B cell (primary cell): ENCODE measurements at regions not wholly inside any gene's neighbourhood (a gene's known extent, or its start where the extent isn't known, plus 50 kb on each side); places are given as distances from the start of the nearest gene placed in this dataset.

Source experiments
- ATAC-seq: fragments of 200-7000 bp; cut with Tn5 transposase; one replicate; pipeline ENCODE4 v1.10.0; 2021; ENCODE audit warnings: low read depth, mild to moderate bottlenecking, moderate number of reproducible peaks, moderate library complexity
- CTCF ChIA-PET: fragments of 350-600 bp; sonication (Branson Sonifier 250); formaldehyde crosslinking; loops from one replicate; lab custom pipeline; 2021; ENCODE audit warnings: antibody characterized with exemption, inconsistent platforms; lab: Charles Lee
- POLR2A ChIA-PET: fragments of 350-600 bp; sonication (Branson Sonifier 250); formaldehyde crosslinking; loops from one replicate; lab custom pipeline; 2021; ENCODE audit warnings: antibody characterized with exemption; lab: Charles Lee
- DNase-seq: peaks from one replicate; pipeline ENCODE4 v3.0.0; 2013
- H2AFZ ChIP-seq: 2 replicates; pipeline ENCODE4 v1.6.1; 2012; ENCODE audit warnings: mild to moderate bottlenecking, low read depth, low read length; ENCODE audit not compliant: insufficient read depth, poor library complexity, severe bottlenecking
- H3K27ac ChIP-seq, 2 donors: 1 replicate in 1 of 2; 2 replicates in 1 of 2; pipeline ENCODE4 v1.5.1; 2012 to 2013; ENCODE audit warnings: low read length in 2 of 2, mild to moderate bottlenecking in 2 of 2, moderate library complexity in 1 of 2
- H3K27me3 ChIP-seq, 4 experiments: fragments of 200-600 bp in 1 of 4; sonication (generic) in 1 of 4; replicated peaks in 1 of 4; 1 replicate in 2 of 4; 2 replicates in 2 of 4; pipeline versions ENCODE4 v1.6.1 to v1.7.0; 2013 to 2016; ENCODE audit warnings: low read length in 3 of 4, mild to moderate bottlenecking in 2 of 4, mixed read lengths in 1 of 4, moderate library complexity in 1 of 4; ENCODE audit not compliant: insufficient read depth in 4 of 4, control insufficient read depth in 3 of 4; ENCODE audit errors: control extremely low read depth in 1 of 4
- H3K36me3 ChIP-seq, 2 experiments: replicated peaks in 1 of 2; 1 replicate in 1 of 2; 2 replicates in 1 of 2; pipeline versions ENCODE4 v1.6.1 to v1.7.1; 2013; ENCODE audit warnings: low read length in 1 of 2; ENCODE audit not compliant: insufficient read depth in 2 of 2, control insufficient read depth in 1 of 2; ENCODE audit errors: control extremely low read depth in 1 of 2, extremely low read depth in 1 of 2
- H3K4me1 ChIP-seq, 2 donors: fragments of 200-600 bp in 1 of 2; sonication (generic) in 1 of 2; 1 replicate in 1 of 2; 2 replicates in 1 of 2; pipeline versions ENCODE4 v1.5.1 to v1.6.1; 2013 to 2017; ENCODE audit warnings: low read length in 2 of 2; ENCODE audit not compliant: control insufficient read depth in 2 of 2, insufficient read depth in 2 of 2
- H3K4me2 ChIP-seq: replicated peaks from 2 replicates; pipeline ENCODE3; 2012; ENCODE audit warnings: mild to moderate bottlenecking, low read depth, low read length; ENCODE audit not compliant: poor library complexity, severe bottlenecking
- H3K4me3 ChIP-seq, 5 experiments: fragments of 200-600 bp in 1 of 5; sonication (generic) in 1 of 5; 1 replicate in 3 of 5; 2 replicates in 2 of 5; pipeline versions ENCODE4 v1.5.1 to v1.7.0; 2011 to 2016; ENCODE audit warnings: low read length in 4 of 5, mild to moderate bottlenecking in 4 of 5, low read depth in 2 of 5, control low read depth in 1 of 5, moderate library complexity in 1 of 5; ENCODE audit not compliant: insufficient read depth in 1 of 5; ENCODE audit errors: control extremely low read depth in 1 of 5, extremely low read depth in 1 of 5
- H3K79me2 ChIP-seq: fragments of 200-600 bp; sonication (generic); one replicate; pipeline ENCODE4 v1.6.0; 2016; ENCODE audit warnings: low read length; ENCODE audit not compliant: control insufficient read depth, insufficient read depth
- H3K9ac ChIP-seq: fragments of 200-600 bp; sonication (generic); 2 replicates; pipeline ENCODE4 v1.6.1; 2017; ENCODE audit warnings: mild to moderate bottlenecking, low read length, moderate library complexity
- H3K9me3 ChIP-seq, 3 donors: one replicate each; pipeline versions ENCODE4 v1.6.1 to v1.7.1; 2013; ENCODE audit warnings: low read length in 2 of 3; ENCODE audit not compliant: control insufficient read depth in 2 of 3, insufficient read depth in 1 of 3; ENCODE audit errors: control extremely low read depth in 1 of 3
- H4K20me1 ChIP-seq: 2 replicates; pipeline ENCODE4 v1.6.0; 2012; ENCODE audit warnings: mild to moderate bottlenecking, low read length; ENCODE audit not compliant: insufficient read depth, control insufficient read depth, poor library complexity, severe bottlenecking
- H3K27ac Mint-ChIP-seq: one replicate; pipeline ENCODE4 v1.8.0; 2021; ENCODE audit warnings: mixed read lengths
- H3K27me3 Mint-ChIP-seq: one replicate; pipeline ENCODE4 v1.8.0; 2021; ENCODE audit warnings: mixed read lengths
- H3K4me1 Mint-ChIP-seq: one replicate; pipeline ENCODE4 v1.8.0; 2021; ENCODE audit warnings: mixed read lengths
- H3K4me3 Mint-ChIP-seq: one replicate; pipeline ENCODE4 v1.8.0; 2021; ENCODE audit warnings: mixed read lengths
- H3K9me3 Mint-ChIP-seq: one replicate; pipeline ENCODE4 v1.8.0; 2022; ENCODE audit warnings: mixed read lengths; ENCODE audit not compliant: insufficient read depth
- EZH2 ChIP-seq: IDR thresholded peaks from 2 replicates; pipeline ENCODE4 v1.6.1; 2012; ENCODE audit warnings: borderline replicate concordance, low read depth, mild to moderate bottlenecking, moderate library complexity, low read length; ENCODE audit not compliant: insufficient read depth, poor library complexity, severe bottlenecking
- WGBS: methylation state at CpG from one replicate; pipeline ENCODE4 v1.1.5; 2013; ENCODE audit warnings: missing lambda C conversion rate; ENCODE audit not compliant: insufficient coverage; 5-methylcytosine and 5-hydroxymethylcytosine counted together
- intact Hi-C: fragments of 100-400 bp; cut with micrococcal nuclease; formaldehyde crosslinking; loops from one replicate; pipeline ENCODE4 v1.10.0; 2022
- TF ChIP-seq, protein P1 (sequence below): fragments of 200-600 bp; IDR thresholded peaks from one replicate; pipeline ENCODE4 v1.8.0; 2022; ENCODE audit warnings: antibody characterized with exemption, mild to moderate bottlenecking

DNA sequence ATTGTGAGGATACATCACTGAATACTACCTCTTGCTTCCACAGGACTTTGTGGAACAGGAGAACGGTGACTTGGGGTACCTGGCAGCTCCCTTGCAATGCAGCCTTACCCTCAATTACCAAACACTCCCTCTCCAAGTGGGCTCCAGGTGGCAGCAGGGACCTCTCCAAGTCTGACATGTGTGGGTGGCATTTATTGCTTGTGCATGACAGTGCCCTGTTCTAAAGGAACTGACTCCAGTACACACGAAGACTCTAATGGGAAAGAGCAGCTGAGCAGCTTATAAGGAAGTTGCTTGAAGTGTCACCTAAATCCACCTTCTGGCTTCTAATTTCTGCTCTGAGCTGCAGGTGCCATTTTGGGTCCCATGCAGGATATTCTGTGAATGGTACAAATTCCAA lies 174.1 kb upstream of the SLCO3A1 start:
- Mint-ChIP-seq H3K4me3 (no peak overlapping the region), H3K27ac (no peak overlapping the region), H3K4me1 (no peaks in the 10 kb centered on the region), H3K27me3 (peaks cover 6% of the 10 kb centered on the region), H3K9me3 (peaks cover 5% of the 10 kb centered on the region)
- Histone ChIP-seq H3K27ac (no peak overlapping the region), H3K4me3 (no peak overlapping the region), H3K4me2 (no peak overlapping the region), H3K4me1 (no peaks in the 10 kb centered on the region), H2AFZ (no peak overlapping the region), H3K36me3 (no peaks in the 10 kb centered on the region), H3K79me2 (no peaks in the 10 kb centered on the region), H3K9me3 (peaks cover 0 to 1% (median 0%) of the 10 kb centered on the region in 3 donors), H3K9ac (no peak overlapping the region), H3K27me3 (no peaks in the 10 kb centered on the region), H4K20me1 (no peaks in the 10 kb centered on the region)
- no peak for DNase-seq
- TF ChIP-seq, protein P1, sequence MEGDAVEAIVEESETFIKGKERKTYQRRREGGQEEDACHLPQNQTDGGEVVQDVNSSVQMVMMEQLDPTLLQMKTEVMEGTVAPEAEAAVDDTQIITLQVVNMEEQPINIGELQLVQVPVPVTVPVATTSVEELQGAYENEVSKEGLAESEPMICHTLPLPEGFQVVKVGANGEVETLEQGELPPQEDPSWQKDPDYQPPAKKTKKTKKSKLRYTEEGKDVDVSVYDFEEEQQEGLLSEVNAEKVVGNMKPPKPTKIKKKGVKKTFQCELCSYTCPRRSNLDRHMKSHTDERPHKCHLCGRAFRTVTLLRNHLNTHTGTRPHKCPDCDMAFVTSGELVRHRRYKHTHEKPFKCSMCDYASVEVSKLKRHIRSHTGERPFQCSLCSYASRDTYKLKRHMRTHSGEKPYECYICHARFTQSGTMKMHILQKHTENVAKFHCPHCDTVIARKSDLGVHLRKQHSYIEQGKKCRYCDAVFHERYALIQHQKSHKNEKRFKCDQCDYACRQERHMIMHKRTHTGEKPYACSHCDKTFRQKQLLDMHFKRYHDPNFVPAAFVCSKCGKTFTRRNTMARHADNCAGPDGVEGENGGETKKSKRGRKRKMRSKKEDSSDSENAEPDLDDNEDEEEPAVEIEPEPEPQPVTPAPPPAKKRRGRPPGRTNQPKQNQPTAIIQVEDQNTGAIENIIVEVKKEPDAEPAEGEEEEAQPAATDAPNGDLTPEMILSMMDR: no peak
- no peak for TF ChIP-seq EZH2
- no peak for ATAC-seq
- intact Hi-C loops: no loop called here
- WGBS: 60% methylated on average over 2 of the region's 2 CpGs
- ChIA-PET POLR2A (no interaction called here), CTCF (no interaction called here)

DNA sequence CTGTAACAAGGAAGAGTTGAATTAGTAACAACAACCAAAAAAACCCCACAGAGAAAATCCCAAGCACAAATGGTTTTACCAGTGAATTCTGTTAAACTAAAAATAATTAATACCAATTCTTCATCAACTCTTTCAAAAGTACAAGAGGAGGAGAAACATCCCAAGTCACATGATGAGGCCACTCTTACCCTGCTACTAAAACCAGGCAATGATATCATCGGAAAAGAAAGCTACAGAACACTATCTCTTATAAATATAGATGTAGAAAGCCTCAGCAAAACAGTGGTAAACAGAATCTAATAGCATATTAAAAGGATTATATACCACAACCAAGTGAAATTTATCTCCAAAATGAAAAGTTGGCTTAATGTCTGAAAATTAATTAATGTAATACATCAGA lies 168.1 kb upstream of the SLCO3A1 start:
- CTCF ChIA-PET: no interaction called here
- no peaks in the 10 kb centered on the region for H3K9me3 ChIP-seq
- no peaks in the 10 kb centered on the region for H3K4me1 ChIP-seq
- no peak overlapping the region for H3K27ac ChIP-seq
- no peaks in the 10 kb centered on the region for H4K20me1 ChIP-seq
- no peak overlapping the region for H3K27ac Mint-ChIP-seq
- H3K4me2 ChIP-seq: no peak overlapping the region
- no CpG with 5 or more reads among the region's 1 CpG for WGBS
- H3K9me3 Mint-ChIP-seq: peaks cover 2% of the 10 kb centered on the region
- no peak for TF ChIP-seq EZH2
- TF ChIP-seq, protein P1: no peak
- no peaks in the 10 kb centered on the region for H3K36me3 ChIP-seq
- POLR2A ChIA-PET: no interaction called here
- no peaks in the 10 kb centered on the region for H3K79me2 ChIP-seq
- no peak for ATAC-seq
- peaks cover 5% of the 10 kb centered on the region for H3K27me3 Mint-ChIP-seq
- no peak overlapping the region for H3K4me3 Mint-ChIP-seq
- no peak for DNase-seq
- H2AFZ ChIP-seq: no peak overlapping the region
- H3K9ac ChIP-seq: no peak overlapping the region
- H3K4me3 ChIP-seq: no peak overlapping the region
- no peaks in the 10 kb centered on the region for H3K27me3 ChIP-seq
- H3K4me1 Mint-ChIP-seq: no peaks in the 10 kb centered on the region
- intact Hi-C loops: no loop called here
